ENCODE measurements at regions not wholly inside any gene's neighbourhood (a gene's known extent, or its start where the extent isn't known, plus 50 kb on each side); places are given as distances from the start of the nearest gene placed in this dataset.

DNA sequence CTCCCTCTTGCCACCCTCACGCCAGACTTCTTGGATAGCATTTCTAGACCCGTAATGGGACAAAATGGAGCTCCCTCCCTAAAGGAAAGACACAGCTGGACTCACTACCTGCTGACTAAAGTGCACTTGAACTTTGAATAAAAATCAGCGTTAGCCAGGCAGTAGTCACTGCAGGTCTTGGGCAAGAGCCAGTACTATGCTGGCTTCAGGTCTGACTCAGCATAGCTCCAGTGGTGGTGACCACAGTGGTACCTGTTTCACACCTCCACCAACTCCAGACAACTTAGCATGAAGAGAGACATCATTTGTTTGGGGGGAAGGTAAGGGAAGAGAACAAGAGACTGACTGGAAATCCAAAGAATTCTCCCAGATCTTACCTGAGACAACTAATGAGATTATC is 906.8 kb downstream of the GRIK2 start:
- no peak for DNase-seq (ENCODE audit: low spot score)
- no peak for TF ChIP-seq CTCF (IDR thresholded peaks at IDR 0.05; ENCODE audit: extremely low read depth, missing control alignments)

- no peak for DNase-seq (ENCODE audit: low spot score)
- no peak for TF ChIP-seq CTCF (IDR thresholded peaks at IDR 0.05; ENCODE audit: extremely low read depth, missing control alignments)
Observed at GRCh38 chr6:102298051-102298450, 904.5 kb downstream of the GRIK2 start.
